K562 (cell line): ENCODE measurements at regions not wholly inside any gene's neighbourhood (a gene's known extent, or its start where the extent isn't known, plus 50 kb on each side); places are given as distances from the start of the nearest gene placed in this dataset.
A peak's percentile ranks its signal among the peaks of the same experiment; 100 is the strongest.

Experiments used
- EGR1 ChIP-seq: fragments of 450-650 bp; conservative IDR thresholded peaks from 2 replicates; pipeline ENCODE4 v1.6.1; 2017; ENCODE audit warnings: mild to moderate bottlenecking
- HEY1 ChIP-seq: fragments of 250-450 bp; sonication (Bioruptor Pico); IDR thresholded peaks from 2 replicates; pipeline ENCODE4 v1.5.0; 2020; ENCODE audit warnings: mild to moderate bottlenecking, moderate library complexity, borderline replicate concordance
- JUN ChIP-seq, 2 experiments: sonication (generic) in 1 of 2; formaldehyde crosslinking in 1 of 2; IDR thresholded peaks; 2 replicates each; pipeline versions ENCODE4 v1.6.1 to v1.8.0; 2012 to 2022; ENCODE audit warnings: borderline replicate concordance in 2 of 2, mild to moderate bottlenecking in 2 of 2, improper control_type of control experiment in 1 of 2, low read depth in 1 of 2, low read length in 1 of 2, missing genetic modification reagents in 1 of 2
- KAT8 ChIP-seq: fragments of 450-650 bp; IDR thresholded peaks from 2 replicates; pipeline ENCODE4 v1.6.1; 2016; ENCODE audit warnings: low read depth, mild to moderate bottlenecking
- MED1 ChIP-seq: sonication (generic); formaldehyde crosslinking; IDR thresholded peaks from 2 replicates; pipeline ENCODE4 v1.8.1; 2023; ENCODE audit warnings: missing genetic modification reagents, borderline replicate concordance
- NR4A1 ChIP-seq, 2 experiments: fragments of 250-450 bp in 1 of 2; fragments of 450-650 bp in 1 of 2; sonication (Bioruptor Pico) in 1 of 2; IDR thresholded peaks; 2 replicates each; pipeline versions ENCODE4 v1.4.0 to v1.6.1; 2016 to 2020; ENCODE audit warnings: mild to moderate bottlenecking in 2 of 2, missing compliant biosample characterization in 1 of 2, missing genetic modification characterization in 1 of 2, moderate library complexity in 1 of 2
- RAD51 ChIP-seq: fragments of 450-650 bp; IDR thresholded peaks from 2 replicates; pipeline ENCODE4 v1.7.1; 2016; ENCODE audit warnings: low read depth, mild to moderate bottlenecking, borderline replicate concordance
- SMARCB1 ChIP-seq: IDR thresholded peaks from 2 replicates; pipeline ENCODE4 v1.6.1; 2011; ENCODE audit warnings: improper control_type of control experiment, low read depth; ENCODE audit not compliant: insufficient read length
- TF ChIP-seq, protein P1 (sequence below): fragments of 250-450 bp; sonication (Bioruptor Pico); IDR thresholded peaks from 2 replicates; pipeline ENCODE4 v1.4.0; 2020; ENCODE audit warnings: mild to moderate bottlenecking, moderate library complexity, borderline replicate concordance
- TF ChIP-seq, protein P2 (sequence below): sonication (generic); formaldehyde crosslinking; IDR thresholded peaks from 2 replicates; pipeline ENCODE4 v1.5.0; 2020; ENCODE audit warnings: missing genetic modification reagents
- TF ChIP-seq, protein P3 (sequence below): IDR thresholded peaks from 2 replicates; pipeline ENCODE4 v1.6.1; 2014; ENCODE audit warnings: antibody characterized with exemption
- TF ChIP-seq, protein P4 (sequence below): fragments of 450-650 bp; IDR thresholded peaks from 2 replicates; pipeline ENCODE4 v1.6.1; 2016; ENCODE audit warnings: low read depth, mild to moderate bottlenecking, moderate library complexity

DNA sequence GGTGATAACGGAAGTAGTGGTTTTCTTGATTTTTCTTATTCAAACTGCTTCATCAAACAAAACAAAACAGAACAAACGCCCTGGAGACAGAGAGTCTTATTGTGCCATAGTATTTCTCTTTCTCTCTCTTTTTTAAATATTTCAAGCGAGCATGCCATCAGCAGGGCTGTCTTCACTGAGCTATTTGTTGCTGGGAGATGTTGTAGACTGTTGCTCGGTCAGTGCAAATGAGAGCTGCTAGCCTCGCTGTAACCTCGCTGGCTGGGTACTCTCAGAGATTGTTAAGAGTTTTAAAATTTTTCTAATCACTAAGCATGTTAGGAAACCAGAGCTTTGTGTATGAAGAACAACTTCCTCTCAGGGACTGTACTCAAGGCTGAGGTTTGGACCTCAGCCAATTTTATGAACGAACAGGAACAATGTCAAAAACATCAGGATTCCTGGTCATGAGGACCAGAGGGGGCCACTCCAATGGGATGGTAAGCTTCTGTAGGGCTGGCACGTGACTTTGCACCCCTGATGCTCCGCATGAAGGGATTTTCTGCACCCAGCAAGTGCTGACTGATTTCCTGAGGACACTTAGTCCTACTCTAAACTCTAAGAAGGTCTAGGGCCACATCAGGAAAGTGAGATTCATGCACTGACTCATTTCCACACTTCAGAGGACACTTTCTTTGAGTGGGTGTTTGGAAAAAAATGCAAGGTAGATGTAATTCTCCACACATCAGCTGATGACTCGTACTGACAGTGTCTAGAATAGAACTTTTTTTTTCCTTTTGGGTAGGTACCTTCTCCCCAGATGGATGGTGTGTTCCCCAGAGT, 59.8 kb upstream of the IL1R1 start (continued):
- TF ChIP-seq, protein P1, sequence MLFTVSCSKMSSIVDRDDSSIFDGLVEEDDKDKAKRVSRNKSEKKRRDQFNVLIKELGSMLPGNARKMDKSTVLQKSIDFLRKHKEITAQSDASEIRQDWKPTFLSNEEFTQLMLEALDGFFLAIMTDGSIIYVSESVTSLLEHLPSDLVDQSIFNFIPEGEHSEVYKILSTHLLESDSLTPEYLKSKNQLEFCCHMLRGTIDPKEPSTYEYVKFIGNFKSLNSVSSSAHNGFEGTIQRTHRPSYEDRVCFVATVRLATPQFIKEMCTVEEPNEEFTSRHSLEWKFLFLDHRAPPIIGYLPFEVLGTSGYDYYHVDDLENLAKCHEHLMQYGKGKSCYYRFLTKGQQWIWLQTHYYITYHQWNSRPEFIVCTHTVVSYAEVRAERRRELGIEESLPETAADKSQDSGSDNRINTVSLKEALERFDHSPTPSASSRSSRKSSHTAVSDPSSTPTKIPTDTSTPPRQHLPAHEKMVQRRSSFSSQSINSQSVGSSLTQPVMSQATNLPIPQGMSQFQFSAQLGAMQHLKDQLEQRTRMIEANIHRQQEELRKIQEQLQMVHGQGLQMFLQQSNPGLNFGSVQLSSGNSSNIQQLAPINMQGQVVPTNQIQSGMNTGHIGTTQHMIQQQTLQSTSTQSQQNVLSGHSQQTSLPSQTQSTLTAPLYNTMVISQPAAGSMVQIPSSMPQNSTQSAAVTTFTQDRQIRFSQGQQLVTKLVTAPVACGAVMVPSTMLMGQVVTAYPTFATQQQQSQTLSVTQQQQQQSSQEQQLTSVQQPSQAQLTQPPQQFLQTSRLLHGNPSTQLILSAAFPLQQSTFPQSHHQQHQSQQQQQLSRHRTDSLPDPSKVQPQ, result no peak
- TF ChIP-seq, protein P2, sequence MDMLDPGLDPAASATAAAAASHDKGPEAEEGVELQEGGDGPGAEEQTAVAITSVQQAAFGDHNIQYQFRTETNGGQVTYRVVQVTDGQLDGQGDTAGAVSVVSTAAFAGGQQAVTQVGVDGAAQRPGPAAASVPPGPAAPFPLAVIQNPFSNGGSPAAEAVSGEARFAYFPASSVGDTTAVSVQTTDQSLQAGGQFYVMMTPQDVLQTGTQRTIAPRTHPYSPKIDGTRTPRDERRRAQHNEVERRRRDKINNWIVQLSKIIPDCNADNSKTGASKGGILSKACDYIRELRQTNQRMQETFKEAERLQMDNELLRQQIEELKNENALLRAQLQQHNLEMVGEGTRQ (CRISPR knock-in tag), result peak; percentile 31
- TF ChIP-seq, protein P3, sequence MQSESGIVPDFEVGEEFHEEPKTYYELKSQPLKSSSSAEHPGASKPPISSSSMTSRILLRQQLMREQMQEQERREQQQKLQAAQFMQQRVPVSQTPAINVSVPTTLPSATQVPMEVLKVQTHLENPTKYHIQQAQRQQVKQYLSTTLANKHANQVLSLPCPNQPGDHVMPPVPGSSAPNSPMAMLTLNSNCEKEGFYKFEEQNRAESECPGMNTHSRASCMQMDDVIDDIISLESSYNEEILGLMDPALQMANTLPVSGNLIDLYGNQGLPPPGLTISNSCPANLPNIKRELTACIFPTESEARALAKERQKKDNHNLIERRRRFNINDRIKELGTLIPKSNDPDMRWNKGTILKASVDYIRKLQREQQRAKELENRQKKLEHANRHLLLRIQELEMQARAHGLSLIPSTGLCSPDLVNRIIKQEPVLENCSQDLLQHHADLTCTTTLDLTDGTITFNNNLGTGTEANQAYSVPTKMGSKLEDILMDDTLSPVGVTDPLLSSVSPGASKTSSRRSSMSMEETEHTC, result no peak
- TF ChIP-seq HEY1 (no peak), JUN (IDR thresholded peaks at IDR 0.05; ENCODE audit: borderline replicate concordance, low read depth, low read length) (peak; percentile 44; the same call in 1 of the 2 replicates), JUN (CRISPR knock-in tag; IDR thresholded peaks at IDR 0.05; ENCODE audit: borderline replicate concordance) (no peak), SMARCB1 (no peak), RAD51 (peak; percentile 31; the same call in 1 of the 2 replicates), KAT8 (no peak), EGR1 (peak; percentile 82), NR4A1 (CRISPR knock-in tag; IDR thresholded peaks at IDR 0.05) (no peak), NR4A1 (tag; IDR thresholded peaks at IDR 0.05) (no peak), MED1 (CRISPR knock-in tag) (no peak)
- TF ChIP-seq, protein P4, sequence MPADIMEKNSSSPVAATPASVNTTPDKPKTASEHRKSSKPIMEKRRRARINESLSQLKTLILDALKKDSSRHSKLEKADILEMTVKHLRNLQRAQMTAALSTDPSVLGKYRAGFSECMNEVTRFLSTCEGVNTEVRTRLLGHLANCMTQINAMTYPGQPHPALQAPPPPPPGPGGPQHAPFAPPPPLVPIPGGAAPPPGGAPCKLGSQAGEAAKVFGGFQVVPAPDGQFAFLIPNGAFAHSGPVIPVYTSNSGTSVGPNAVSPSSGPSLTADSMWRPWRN, result no peak
